Thyroid gland (tissue), 4 donors: ENCODE measurements at regions not wholly inside any gene's neighbourhood (a gene's known extent, or its start where the extent isn't known, plus 50 kb on each side); places are given as distances from the start of the nearest gene placed in this dataset.

ENCODE experiments used
- POLR2A ChIP-seq, 2 donors: fragments of 450-650 bp; IDR thresholded peaks; one replicate each; pipeline ENCODE4 v1.6.1; 2017; ENCODE audit warnings: antibody characterized with exemption in 2 of 2, mild to moderate bottlenecking in 2 of 2, moderate library complexity in 1 of 2
- TF ChIP-seq, protein P1 (sequence below), 6 experiments: fragments of 200-600 bp in 3 of 6; fragments of 450-650 bp in 3 of 6; sonication (generic) in 3 of 6; IDR thresholded peaks; one replicate each; pipeline ENCODE4 v1.5.1; 2016 to 2019; ENCODE audit warnings: antibody characterized with exemption in 6 of 6, mild to moderate bottlenecking in 2 of 6, inconsistent platforms in 1 of 6, moderate library complexity in 1 of 6

GRCh38 chr7:10076660-10077300 lies 896.9 kb upstream of the PHF14 start:
- TF ChIP-seq, protein P1, sequence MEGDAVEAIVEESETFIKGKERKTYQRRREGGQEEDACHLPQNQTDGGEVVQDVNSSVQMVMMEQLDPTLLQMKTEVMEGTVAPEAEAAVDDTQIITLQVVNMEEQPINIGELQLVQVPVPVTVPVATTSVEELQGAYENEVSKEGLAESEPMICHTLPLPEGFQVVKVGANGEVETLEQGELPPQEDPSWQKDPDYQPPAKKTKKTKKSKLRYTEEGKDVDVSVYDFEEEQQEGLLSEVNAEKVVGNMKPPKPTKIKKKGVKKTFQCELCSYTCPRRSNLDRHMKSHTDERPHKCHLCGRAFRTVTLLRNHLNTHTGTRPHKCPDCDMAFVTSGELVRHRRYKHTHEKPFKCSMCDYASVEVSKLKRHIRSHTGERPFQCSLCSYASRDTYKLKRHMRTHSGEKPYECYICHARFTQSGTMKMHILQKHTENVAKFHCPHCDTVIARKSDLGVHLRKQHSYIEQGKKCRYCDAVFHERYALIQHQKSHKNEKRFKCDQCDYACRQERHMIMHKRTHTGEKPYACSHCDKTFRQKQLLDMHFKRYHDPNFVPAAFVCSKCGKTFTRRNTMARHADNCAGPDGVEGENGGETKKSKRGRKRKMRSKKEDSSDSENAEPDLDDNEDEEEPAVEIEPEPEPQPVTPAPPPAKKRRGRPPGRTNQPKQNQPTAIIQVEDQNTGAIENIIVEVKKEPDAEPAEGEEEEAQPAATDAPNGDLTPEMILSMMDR (IDR thresholded peaks at IDR 0.05) = no peak
- no peak for TF ChIP-seq POLR2A (IDR thresholded peaks at IDR 0.05)
